ENCODE measurements at regions not wholly inside any gene's neighbourhood (a gene's known extent, or its start where the extent isn't known, plus 50 kb on each side); places are given as distances from the start of the nearest gene placed in this dataset.

GRCh38 chr2:14513903-14514302, 118.6 kb upstream of the LRATD1 start:
- Histone ChIP-seq H3K4ac (ENCODE audit: low read length) (no peak overlapping the region), H4K91ac (ENCODE audit: low read depth, low read length, poor library complexity) (no peak overlapping the region), H2BK5ac (ENCODE audit: low read length) (no peak overlapping the region), H3K9me3 (replicated peaks in 1 of 2; ENCODE audit: control insufficient read depth in 2 of 2, insufficient read depth in 1 of 2, low read depth in 1 of 2, low read length in 2 of 2) (no peaks in the 10 kb centered on the region), H3K27ac (replicated peaks; ENCODE audit: low read length) (no peak overlapping the region), H3K79me1 (ENCODE audit: low read depth, low read length) (no peaks in the 10 kb centered on the region), H3K14ac (ENCODE audit: low read length) (no peak overlapping the region), H3K27me3 (ENCODE audit: control insufficient read depth in 3 of 3, insufficient read depth in 3 of 3, low read depth in 1 of 3, low read length in 3 of 3) (no peaks in the 10 kb centered on the region), H2AFZ (ENCODE audit: low read length) (no peak overlapping the region), H3K36me3 (replicated peaks in 1 of 2; ENCODE audit: control insufficient read depth in 2 of 2, insufficient read depth in 2 of 2, low read length in 2 of 2) (no peaks in the 10 kb centered on the region), H4K8ac (ENCODE audit: low read depth, low read length) (no peak overlapping the region), H2BK15ac (ENCODE audit: low read length) (no peak overlapping the region), H2BK120ac (ENCODE audit: low read depth, low read length) (no peak overlapping the region), H3K9ac (ENCODE audit: low read depth, low read length, poor library complexity) (no peak overlapping the region), H3K4me2 (ENCODE audit: insufficient read depth, low read length, poor library complexity, severe bottlenecking) (no peak overlapping the region), H3K4me3 (ENCODE audit: low read length in 2 of 2) (no peak overlapping the region), H2BK12ac (ENCODE audit: low read length) (no peak overlapping the region), H3K18ac (ENCODE audit: low read length) (no peak overlapping the region), H2AK5ac (ENCODE audit: low read depth, low read length) (no peak overlapping the region), H3K23ac (ENCODE audit: low read depth, low read length, poor library complexity) (no peak overlapping the region), H3K4me1 (ENCODE audit: control insufficient read depth in 2 of 2, insufficient read depth in 1 of 2, low read depth in 1 of 2, low read length in 2 of 2) (peaks cover 0 to 4% of the 10 kb centered on the region in 2 donors)
- no CpG with 5 or more reads among the region's 1 CpG for WGBS, 2 donors (ENCODE audit: extremely low coverage in 2 of 2, insufficient read length in 2 of 2, insufficient replicate concordance in 1 of 2)
- no peak for DNase-seq (ENCODE audit: low spot score)

DNA sequence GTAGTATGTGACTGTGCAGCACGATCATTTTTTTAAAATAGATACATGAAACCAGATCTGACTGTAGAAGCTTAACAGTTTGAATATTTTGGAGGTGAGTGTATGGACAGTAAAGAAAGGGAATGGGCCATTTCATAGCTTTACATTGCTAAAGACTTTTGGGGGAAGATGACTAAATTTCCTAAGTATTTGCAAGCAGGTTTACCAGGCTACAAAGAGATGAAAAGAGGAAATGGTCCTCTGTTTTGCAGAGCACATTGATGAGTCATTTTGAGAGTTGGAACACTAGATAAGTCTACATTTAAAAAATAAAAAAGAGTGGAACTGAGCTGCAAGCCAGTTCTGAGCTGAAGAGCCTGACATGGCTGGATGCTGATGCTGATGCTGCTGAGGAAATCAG, 115.7 kb upstream of the LRATD1 start:
- no peak for DNase-seq (ENCODE audit: low spot score)
- no peak overlapping the region for H4K91ac ChIP-seq (ENCODE audit: low read depth, low read length, poor library complexity)
- H2BK15ac ChIP-seq (ENCODE audit: low read length) = no peak overlapping the region
- no peak overlapping the region for H3K18ac ChIP-seq (ENCODE audit: low read length)
- H3K36me3 ChIP-seq (replicated peaks in 1 of 2; ENCODE audit: control insufficient read depth in 2 of 2, insufficient read depth in 2 of 2, low read length in 2 of 2) = no peaks in the 10 kb centered on the region
- H3K4me2 ChIP-seq (ENCODE audit: insufficient read depth, low read length, poor library complexity, severe bottlenecking) = no peak overlapping the region
- WGBS, 2 donors (ENCODE audit: extremely low coverage in 2 of 2, insufficient read length in 2 of 2, insufficient replicate concordance in 1 of 2) = no CpG with 5 or more reads among the region's 1 CpG
- H3K23ac ChIP-seq (ENCODE audit: low read depth, low read length, poor library complexity) = no peak overlapping the region
- no peak overlapping the region for H2BK5ac ChIP-seq (ENCODE audit: low read length)
- no peak overlapping the region for H2BK12ac ChIP-seq (ENCODE audit: low read length)
- H3K27me3 ChIP-seq (ENCODE audit: control insufficient read depth in 3 of 3, insufficient read depth in 3 of 3, low read depth in 1 of 3, low read length in 3 of 3) = no peaks in the 10 kb centered on the region
- no peak overlapping the region for H2BK120ac ChIP-seq (ENCODE audit: low read depth, low read length)
- no peak overlapping the region for H2AK5ac ChIP-seq (ENCODE audit: low read depth, low read length)
- H3K4ac ChIP-seq (ENCODE audit: low read length) = no peak overlapping the region
- H2AFZ ChIP-seq (ENCODE audit: low read length) = no peak overlapping the region
- H3K79me1 ChIP-seq (ENCODE audit: low read depth, low read length) = no peaks in the 10 kb centered on the region
- H3K14ac ChIP-seq (ENCODE audit: low read length) = no peak overlapping the region
- no peak overlapping the region for H3K27ac ChIP-seq (replicated peaks; ENCODE audit: low read length)
- no peak overlapping the region for H4K8ac ChIP-seq (ENCODE audit: low read depth, low read length)
- H3K4me1 ChIP-seq (ENCODE audit: control insufficient read depth in 2 of 2, insufficient read depth in 1 of 2, low read depth in 1 of 2, low read length in 2 of 2) = peaks cover 0 to 3% of the 10 kb centered on the region in 2 donors
- no peak overlapping the region for H3K4me3 ChIP-seq (ENCODE audit: low read length in 2 of 2)
- no peak overlapping the region for H3K9ac ChIP-seq (ENCODE audit: low read depth, low read length, poor library complexity)
- no peaks in the 10 kb centered on the region for H3K9me3 ChIP-seq (replicated peaks in 1 of 2; ENCODE audit: control insufficient read depth in 2 of 2, insufficient read depth in 1 of 2, low read depth in 1 of 2, low read length in 2 of 2)

DNA sequence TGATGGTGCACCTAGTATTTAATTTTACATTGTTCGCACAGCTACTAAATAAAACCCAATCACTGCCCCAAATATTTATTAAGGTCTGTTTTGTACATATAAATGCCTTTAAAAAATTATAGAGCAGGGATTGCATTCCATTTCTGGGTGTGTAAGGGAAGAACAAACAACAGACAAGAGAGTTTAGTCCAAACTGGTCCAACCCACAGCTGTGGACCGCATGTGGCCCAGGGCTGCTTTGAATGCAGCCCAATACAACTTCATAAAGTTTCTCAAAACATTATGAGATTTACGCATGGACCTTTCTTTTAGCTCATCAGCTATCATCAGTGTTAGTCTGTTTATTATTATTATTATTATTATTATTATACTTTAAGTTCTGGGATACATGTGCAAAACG, 114.8 kb upstream of the LRATD1 start:
- H3K9me3 ChIP-seq (replicated peaks in 1 of 2; ENCODE audit: control insufficient read depth in 2 of 2, insufficient read depth in 1 of 2, low read depth in 1 of 2, low read length in 2 of 2) = no peaks in the 10 kb centered on the region
- no peak overlapping the region for H3K18ac ChIP-seq (ENCODE audit: low read length)
- no peak overlapping the region for H4K91ac ChIP-seq (ENCODE audit: low read depth, low read length, poor library complexity)
- H2BK12ac ChIP-seq (ENCODE audit: low read length) = no peak overlapping the region
- peaks cover 0 to 3% of the 10 kb centered on the region in 2 donors for H3K4me1 ChIP-seq (ENCODE audit: control insufficient read depth in 2 of 2, insufficient read depth in 1 of 2, low read depth in 1 of 2, low read length in 2 of 2)
- no peak overlapping the region for H2BK120ac ChIP-seq (ENCODE audit: low read depth, low read length)
- no peak overlapping the region for H2BK15ac ChIP-seq (ENCODE audit: low read length)
- no CpG with 5 or more reads among the region's 4 CpGs for WGBS, 2 donors (ENCODE audit: extremely low coverage in 2 of 2, insufficient read length in 2 of 2, insufficient replicate concordance in 1 of 2)
- H3K9ac ChIP-seq (ENCODE audit: low read depth, low read length, poor library complexity) = no peak overlapping the region
- no peak for DNase-seq (ENCODE audit: low spot score)
- H3K4me2 ChIP-seq (ENCODE audit: insufficient read depth, low read length, poor library complexity, severe bottlenecking) = no peak overlapping the region
- H3K4ac ChIP-seq (ENCODE audit: low read length) = no peak overlapping the region
- H4K8ac ChIP-seq (ENCODE audit: low read depth, low read length) = no peak overlapping the region
- H3K4me3 ChIP-seq (ENCODE audit: low read length in 2 of 2) = no peak overlapping the region
- no peaks in the 10 kb centered on the region for H3K27me3 ChIP-seq (ENCODE audit: control insufficient read depth in 3 of 3, insufficient read depth in 3 of 3, low read depth in 1 of 3, low read length in 3 of 3)
- H3K79me1 ChIP-seq (ENCODE audit: low read depth, low read length) = no peaks in the 10 kb centered on the region
- H2BK5ac ChIP-seq (ENCODE audit: low read length) = no peak overlapping the region
- H2AFZ ChIP-seq (ENCODE audit: low read length) = no peak overlapping the region
- no peak overlapping the region for H3K14ac ChIP-seq (ENCODE audit: low read length)
- no peak overlapping the region for H3K27ac ChIP-seq (replicated peaks; ENCODE audit: low read length)
- H3K36me3 ChIP-seq (replicated peaks in 1 of 2; ENCODE audit: control insufficient read depth in 2 of 2, insufficient read depth in 2 of 2, low read length in 2 of 2) = no peaks in the 10 kb centered on the region
- H2AK5ac ChIP-seq (ENCODE audit: low read depth, low read length) = no peak overlapping the region
- H3K23ac ChIP-seq (ENCODE audit: low read depth, low read length, poor library complexity) = no peak overlapping the region

DNA sequence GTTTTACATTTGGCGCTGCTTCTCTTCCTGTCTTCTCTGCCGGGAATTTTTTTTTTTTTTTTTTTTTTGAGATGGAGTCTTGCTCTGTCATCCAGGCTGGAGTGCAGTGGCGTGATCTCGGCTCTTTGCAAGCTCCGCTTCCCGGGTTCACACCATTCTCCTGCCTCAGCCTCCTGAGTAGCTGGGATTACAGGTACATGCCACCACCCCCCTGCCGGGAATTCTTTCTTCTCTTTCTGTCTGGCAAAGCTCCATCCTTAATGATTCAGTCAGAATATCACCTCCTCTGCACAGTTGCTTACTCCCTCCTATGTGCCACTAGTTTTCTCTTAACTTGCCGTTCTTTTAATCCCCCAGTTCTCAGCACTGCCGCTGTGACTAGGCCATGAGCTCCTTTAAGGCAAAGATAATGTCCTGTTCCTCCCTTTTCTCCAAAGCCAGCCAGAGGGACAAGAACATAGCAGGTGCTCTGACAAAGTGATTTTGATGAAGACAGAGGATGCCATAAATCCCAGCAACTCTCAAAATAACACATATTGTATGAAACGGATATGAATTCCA, 112.1 kb upstream of the LRATD1 start:
- no peak overlapping the region for H2AK5ac ChIP-seq (ENCODE audit: low read depth, low read length)
- no peak overlapping the region for H3K27ac ChIP-seq (replicated peaks; ENCODE audit: low read length)
- H3K9ac ChIP-seq (ENCODE audit: low read depth, low read length, poor library complexity) = no peak overlapping the region
- no peak overlapping the region for H2BK5ac ChIP-seq (ENCODE audit: low read length)
- no peak overlapping the region for H2BK15ac ChIP-seq (ENCODE audit: low read length)
- no peak overlapping the region for H4K8ac ChIP-seq (ENCODE audit: low read depth, low read length)
- no peak overlapping the region for H2BK120ac ChIP-seq (ENCODE audit: low read depth, low read length)
- no peak overlapping the region for H3K23ac ChIP-seq (ENCODE audit: low read depth, low read length, poor library complexity)
- H3K79me1 ChIP-seq (ENCODE audit: low read depth, low read length) = no peaks in the 10 kb centered on the region
- no peak overlapping the region for H3K14ac ChIP-seq (ENCODE audit: low read length)
- H3K4me3 ChIP-seq (ENCODE audit: low read length in 2 of 2) = no peak overlapping the region
- no peak for DNase-seq (ENCODE audit: low spot score)
- H3K27me3 ChIP-seq (ENCODE audit: control insufficient read depth in 3 of 3, insufficient read depth in 3 of 3, low read depth in 1 of 3, low read length in 3 of 3) = no peaks in the 10 kb centered on the region
- no peak overlapping the region for H4K91ac ChIP-seq (ENCODE audit: low read depth, low read length, poor library complexity)
- H3K4ac ChIP-seq (ENCODE audit: low read length) = no peak overlapping the region
- no peak overlapping the region for H2BK12ac ChIP-seq (ENCODE audit: low read length)
- peaks cover 0 to 2% of the 10 kb centered on the region in 2 donors for H3K4me1 ChIP-seq (ENCODE audit: control insufficient read depth in 2 of 2, insufficient read depth in 1 of 2, low read depth in 1 of 2, low read length in 2 of 2)
- H2AFZ ChIP-seq (ENCODE audit: low read length) = no peak overlapping the region
- H3K4me2 ChIP-seq (ENCODE audit: insufficient read depth, low read length, poor library complexity, severe bottlenecking) = no peak overlapping the region
- no CpG with 5 or more reads among the region's 10 CpGs for WGBS, 2 donors (ENCODE audit: extremely low coverage in 2 of 2, insufficient read length in 2 of 2, insufficient replicate concordance in 1 of 2)
- H3K36me3 ChIP-seq (replicated peaks in 1 of 2; ENCODE audit: control insufficient read depth in 2 of 2, insufficient read depth in 2 of 2, low read length in 2 of 2) = no peaks in the 10 kb centered on the region
- H3K18ac ChIP-seq (ENCODE audit: low read length) = no peak overlapping the region
- no peaks in the 10 kb centered on the region for H3K9me3 ChIP-seq (replicated peaks in 1 of 2; ENCODE audit: control insufficient read depth in 2 of 2, insufficient read depth in 1 of 2, low read depth in 1 of 2, low read length in 2 of 2)

Data from neuronal stem cell (in vitro differentiated cells).